ENCODE measurements at regions not wholly inside any gene's neighbourhood (a gene's known extent, or its start where the extent isn't known, plus 50 kb on each side); places are given as distances from the start of the nearest gene placed in this dataset.

GRCh38 chr1:14498839-14499238, 99.6 kb upstream of the KAZN start:
- H3K36me3 Mint-ChIP-seq = no peaks in the 10 kb centered on the region
- H3K27ac Mint-ChIP-seq = no peak overlapping the region
- no peak overlapping the region for H3K4me3 Mint-ChIP-seq
- peaks cover 22% of the 10 kb centered on the region for H3K4me1 Mint-ChIP-seq
- no peak for DNase-seq (ENCODE audit: low spot score in 2 of 2, unreplicated experiment in 2 of 2)
- H3K27me3 Mint-ChIP-seq (ENCODE audit: low read depth) = peaks cover 29% of the 10 kb centered on the region
- TF ChIP-seq CTCF (IDR thresholded peaks at IDR 0.05; ENCODE audit: unreplicated experiment) = no peak
- H3K9me3 Mint-ChIP-seq = peaks cover 2% of the 10 kb centered on the region

GRCh38 chr1:14499312-14500040, 99.0 kb upstream of the KAZN start:
- peaks cover 30% of the 10 kb centered on the region for H3K27me3 Mint-ChIP-seq (ENCODE audit: low read depth)

GRCh38 chr1:14500041-14500440, 98.4 kb upstream of the KAZN start:
- no peak overlapping the region for H3K4me3 Mint-ChIP-seq
- H3K27ac Mint-ChIP-seq = no peak overlapping the region
- H3K36me3 Mint-ChIP-seq = no peaks in the 10 kb centered on the region
- TF ChIP-seq CTCF (IDR thresholded peaks at IDR 0.05; ENCODE audit: unreplicated experiment) = no peak
- no peak for DNase-seq (ENCODE audit: low spot score in 2 of 2, unreplicated experiment in 2 of 2)
- H3K9me3 Mint-ChIP-seq = no peaks in the 10 kb centered on the region
- peaks cover 31% of the 10 kb centered on the region for H3K27me3 Mint-ChIP-seq (ENCODE audit: low read depth)
- H3K4me1 Mint-ChIP-seq = peaks cover 22% of the 10 kb centered on the region

More at GRCh38 chr1:14499312-14500040, 99.0 kb upstream of the KAZN start:
- no peak for TF ChIP-seq CTCF (IDR thresholded peaks at IDR 0.05; ENCODE audit: unreplicated experiment)
- Mint-ChIP-seq H3K27ac (no peak overlapping the region), H3K4me1 (peaks cover 22% of the 10 kb centered on the region), H3K9me3 (no peaks in the 10 kb centered on the region), H3K36me3 (no peaks in the 10 kb centered on the region), H3K4me3 (no peak overlapping the region)
- no peak for DNase-seq (ENCODE audit: low spot score in 2 of 2, unreplicated experiment in 2 of 2)

GRCh38 chr1:14500912-14501311, 97.6 kb upstream of the KAZN start:
- no peak for TF ChIP-seq CTCF (IDR thresholded peaks at IDR 0.05; ENCODE audit: unreplicated experiment)
- H3K27me3 Mint-ChIP-seq (ENCODE audit: low read depth) = peaks cover 34% of the 10 kb centered on the region
- DNase-seq (ENCODE audit: low spot score in 2 of 2, unreplicated experiment in 2 of 2) = no peak
- no peak overlapping the region for H3K27ac Mint-ChIP-seq
- H3K36me3 Mint-ChIP-seq = no peaks in the 10 kb centered on the region
- no peak overlapping the region for H3K4me3 Mint-ChIP-seq
- no peaks in the 10 kb centered on the region for H3K9me3 Mint-ChIP-seq
- H3K4me1 Mint-ChIP-seq = peaks cover 15% of the 10 kb centered on the region

GRCh38 chr1:14504517-14504916, 94.0 kb upstream of the KAZN start:
- Mint-ChIP-seq H3K4me1 (no peaks in the 10 kb centered on the region), H3K9me3 (no peaks in the 10 kb centered on the region), H3K27me3 (ENCODE audit: low read depth) (peaks cover 32% of the 10 kb centered on the region), H3K27ac (no peak overlapping the region), H3K36me3 (no peaks in the 10 kb centered on the region), H3K4me3 (no peak overlapping the region)
- no peak for TF ChIP-seq CTCF (IDR thresholded peaks at IDR 0.05; ENCODE audit: unreplicated experiment)
- no peak for DNase-seq (ENCODE audit: low spot score in 2 of 2, unreplicated experiment in 2 of 2)

Measured in mesothelial cell of epicardium (in vitro differentiated cells).